ENCODE measurements at regions not wholly inside any gene's neighbourhood (a gene's known extent, or its start where the extent isn't known, plus 50 kb on each side); places are given as distances from the start of the nearest gene placed in this dataset.

DNA sequence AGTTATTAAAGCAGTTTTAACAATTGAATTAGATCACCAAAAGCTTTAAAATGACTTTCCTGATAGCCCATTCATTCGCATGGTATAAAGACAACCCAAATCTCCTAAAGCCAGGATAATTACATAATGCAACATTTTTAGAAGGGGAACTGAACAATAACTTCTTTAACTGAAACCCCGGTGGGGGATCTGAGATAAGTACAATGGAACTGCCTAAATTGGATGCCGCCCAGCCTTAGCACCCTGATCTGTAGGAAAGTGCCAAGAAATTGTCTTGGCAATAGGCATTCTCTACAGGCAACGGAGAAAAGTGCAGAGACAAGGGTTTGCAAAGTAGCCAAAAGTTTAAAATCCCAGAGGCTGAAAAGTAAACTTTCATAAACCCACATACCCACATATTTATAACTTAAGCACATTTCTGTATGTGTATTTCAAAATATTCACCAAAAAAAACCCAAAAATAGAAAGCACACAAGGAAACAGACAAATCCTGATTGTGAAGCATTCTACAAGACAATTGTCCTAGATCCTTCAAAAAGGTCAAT is 98.8 kb upstream of the BEND6 start:
- intact Hi-C loops (cut with micrococcal nuclease; ENCODE audit: unreplicated experiment) (no loop called here), in situ Hi-C loops (cut with HindIII; ENCODE audit: extremely low pct_ligation_motif_present, low pct_unique_long_range_greater_than_20kb) (no loop called here)
- no peaks in the 10 kb centered on the region for H3K79me2 ChIP-seq (ENCODE audit: insufficient read depth, low read length)
- H3K9ac ChIP-seq (ENCODE audit: insufficient read depth, low read depth, low read length): no peak overlapping the region
- 57% methylated on average over 4 of the region's 4 CpGs for WGBS (ENCODE audit: low lambda C conversion rate)
- H3K9me3 ChIP-seq (ENCODE audit: low read length): no peaks in the 10 kb centered on the region
- CTCF ChIA-PET (ENCODE audit: low intra/inter-chr PET ratio, low total read pairs): no interaction called here
- BruUV-seq (replicated peaks): no TSS peak
- H2AFZ ChIP-seq (ENCODE audit: low read length): no peak overlapping the region
- no peaks in the 10 kb centered on the region for H3K27me3 ChIP-seq (ENCODE audit: control insufficient read depth in 1 of 2, insufficient read depth in 2 of 2, low read length in 2 of 2)
- no peak for ATAC-seq
- H3K27ac ChIP-seq (ENCODE audit: extremely low read length, insufficient read depth, low read length): no peak overlapping the region
- POLR2A ChIA-PET: no interaction called here
- no peaks in the 10 kb centered on the region for H3K36me3 ChIP-seq (replicated peaks in 1 of 2; ENCODE audit: control insufficient read depth in 1 of 2, insufficient read depth in 2 of 2, low read length in 2 of 2)
- DNase-seq (ENCODE audit: low spot score): no peak
- no peak overlapping the region for H3K4me3 ChIP-seq (replicated peaks in 1 of 3; ENCODE audit: insufficient read depth in 1 of 3, low read depth in 2 of 3, low read length in 3 of 3)
- no peaks in the 10 kb centered on the region for H3K4me1 ChIP-seq (ENCODE audit: insufficient read depth, low read length)
- TF ChIP-seq ASH2L (IDR thresholded peaks at IDR 0.05; ENCODE audit: insufficient read length, low read depth, low read length): no peak
- TF ChIP-seq, protein P1, sequence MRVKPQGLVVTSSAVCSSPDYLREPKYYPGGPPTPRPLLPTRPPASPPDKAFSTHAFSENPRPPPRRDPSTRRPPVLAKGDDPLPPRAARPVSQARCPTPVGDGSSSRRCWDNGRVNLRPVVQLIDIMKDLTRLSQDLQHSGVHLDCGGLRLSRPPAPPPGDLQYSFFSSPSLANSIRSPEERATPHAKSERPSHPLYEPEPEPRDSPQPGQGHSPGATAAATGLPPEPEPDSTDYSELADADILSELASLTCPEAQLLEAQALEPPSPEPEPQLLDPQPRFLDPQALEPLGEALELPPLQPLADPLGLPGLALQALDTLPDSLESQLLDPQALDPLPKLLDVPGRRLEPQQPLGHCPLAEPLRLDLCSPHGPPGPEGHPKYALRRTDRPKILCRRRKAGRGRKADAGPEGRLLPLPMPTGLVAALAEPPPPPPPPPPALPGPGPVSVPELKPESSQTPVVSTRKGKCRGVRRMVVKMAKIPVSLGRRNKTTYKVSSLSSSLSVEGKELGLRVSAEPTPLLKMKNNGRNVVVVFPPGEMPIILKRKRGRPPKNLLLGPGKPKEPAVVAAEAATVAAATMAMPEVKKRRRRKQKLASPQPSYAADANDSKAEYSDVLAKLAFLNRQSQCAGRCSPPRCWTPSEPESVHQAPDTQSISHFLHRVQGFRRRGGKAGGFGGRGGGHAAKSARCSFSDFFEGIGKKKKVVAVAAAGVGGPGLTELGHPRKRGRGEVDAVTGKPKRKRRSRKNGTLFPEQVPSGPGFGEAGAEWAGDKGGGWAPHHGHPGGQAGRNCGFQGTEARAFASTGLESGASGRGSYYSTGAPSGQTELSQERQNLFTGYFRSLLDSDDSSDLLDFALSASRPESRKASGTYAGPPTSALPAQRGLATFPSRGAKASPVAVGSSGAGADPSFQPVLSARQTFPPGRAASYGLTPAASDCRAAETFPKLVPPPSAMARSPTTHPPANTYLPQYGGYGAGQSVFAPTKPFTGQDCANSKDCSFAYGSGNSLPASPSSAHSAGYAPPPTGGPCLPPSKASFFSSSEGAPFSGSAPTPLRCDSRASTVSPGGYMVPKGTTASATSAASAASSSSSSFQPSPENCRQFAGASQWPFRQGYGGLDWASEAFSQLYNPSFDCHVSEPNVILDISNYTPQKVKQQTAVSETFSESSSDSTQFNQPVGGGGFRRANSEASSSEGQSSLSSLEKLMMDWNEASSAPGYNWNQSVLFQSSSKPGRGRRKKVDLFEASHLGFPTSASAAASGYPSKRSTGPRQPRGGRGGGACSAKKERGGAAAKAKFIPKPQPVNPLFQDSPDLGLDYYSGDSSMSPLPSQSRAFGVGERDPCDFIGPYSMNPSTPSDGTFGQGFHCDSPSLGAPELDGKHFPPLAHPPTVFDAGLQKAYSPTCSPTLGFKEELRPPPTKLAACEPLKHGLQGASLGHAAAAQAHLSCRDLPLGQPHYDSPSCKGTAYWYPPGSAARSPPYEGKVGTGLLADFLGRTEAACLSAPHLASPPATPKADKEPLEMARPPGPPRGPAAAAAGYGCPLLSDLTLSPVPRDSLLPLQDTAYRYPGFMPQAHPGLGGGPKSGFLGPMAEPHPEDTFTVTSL (CRISPR knock-in tag; IDR thresholded peaks at IDR 0.05; ENCODE audit: borderline replicate concordance): no peak
- TF ChIP-seq ZFP37 (CRISPR knock-in tag; IDR thresholded peaks at IDR 0.05; ENCODE audit: borderline replicate concordance): no peak
- no peak for TF ChIP-seq PCBP1 (IDR thresholded peaks at IDR 0.05; ENCODE audit: borderline replicate concordance, low read depth, low read length)
- no peak for TF ChIP-seq TMF1 (CRISPR knock-in tag; IDR thresholded peaks at IDR 0.05; ENCODE audit: low read depth)
- TF ChIP-seq ZNF234 (CRISPR knock-in tag; conservative IDR thresholded peaks at IDR 0.05): no peak
- TF ChIP-seq ZMYM2 (CRISPR knock-in tag; IDR thresholded peaks at IDR 0.05): no peak
- no peak for TF ChIP-seq ZFP82 (CRISPR knock-in tag; IDR thresholded peaks at IDR 0.05; ENCODE audit: borderline replicate concordance)
- TF ChIP-seq JUNB (CRISPR knock-in tag; IDR thresholded peaks at IDR 0.05; ENCODE audit: borderline replicate concordance): no peak
- TF ChIP-seq KLF11 (CRISPR knock-in tag; IDR thresholded peaks at IDR 0.05): no peak
- no peak overlapping the region for H3K4me2 ChIP-seq (ENCODE audit: low read depth, low read length)
- no peaks in the 10 kb centered on the region for H4K20me1 ChIP-seq (ENCODE audit: insufficient read depth, low read length)
- FAIRE-seq: no peak

All from HepG2 (cell line).